Mucosa of descending colon (tissue), 3 donors: ENCODE measurements at regions not wholly inside any gene's neighbourhood (a gene's known extent, or its start where the extent isn't known, plus 50 kb on each side); places are given as distances from the start of the nearest gene placed in this dataset.

Source experiments
- ATAC-seq: fragments of 200-7000 bp; cut with Tn5 transposase; one replicate; pipeline ENCODE4 v1.9.1; 2020; ENCODE audit warnings: mild to moderate bottlenecking, moderate library complexity
- DNase-seq, 3 donors: peaks; one replicate each; pipeline ENCODE4 v3.0.0-alpha.2; 2020
- H3K36me3 ChIP-seq: fragments of 200-600 bp; one replicate; pipeline ENCODE4 v1.8.0; 2021; ENCODE audit warnings: low read depth, mild to moderate bottlenecking
- H3K4me1 ChIP-seq: fragments of 200-600 bp; one replicate; pipeline ENCODE4 v1.8.0; 2021; ENCODE audit warnings: low read depth, mild to moderate bottlenecking
- H3K4me3 ChIP-seq: fragments of 200-600 bp; one replicate; pipeline ENCODE4 v1.8.0; 2021; ENCODE audit warnings: mild to moderate bottlenecking
- H3K9me3 ChIP-seq: fragments of 200-600 bp; one replicate; pipeline ENCODE4 v1.8.0; 2021; ENCODE audit warnings: mild to moderate bottlenecking
- intact Hi-C, 2 donors: fragments of 100-400 bp; cut with DNase I in 1 of 2; cut with micrococcal nuclease in 1 of 2; formaldehyde crosslinking; loops; one replicate each; pipeline versions ENCODE4 v1.11.0 to v1.11.1; 2022; cut with DNase I, micrococcal nuclease
- TF ChIP-seq, protein P1 (sequence below): fragments of 200-600 bp; IDR thresholded peaks from one replicate; pipeline ENCODE4 v1.8.0; 2022; ENCODE audit warnings: antibody characterized with exemption, mild to moderate bottlenecking
- donor health status: DM: no; HTN: no; CAD: no; lungs with moderate emphysema.
- donor health status: DM: no; HTN: no; CAD: no.
- donor health status: DM: no; HTN: yes; CAD: no.

DNA sequence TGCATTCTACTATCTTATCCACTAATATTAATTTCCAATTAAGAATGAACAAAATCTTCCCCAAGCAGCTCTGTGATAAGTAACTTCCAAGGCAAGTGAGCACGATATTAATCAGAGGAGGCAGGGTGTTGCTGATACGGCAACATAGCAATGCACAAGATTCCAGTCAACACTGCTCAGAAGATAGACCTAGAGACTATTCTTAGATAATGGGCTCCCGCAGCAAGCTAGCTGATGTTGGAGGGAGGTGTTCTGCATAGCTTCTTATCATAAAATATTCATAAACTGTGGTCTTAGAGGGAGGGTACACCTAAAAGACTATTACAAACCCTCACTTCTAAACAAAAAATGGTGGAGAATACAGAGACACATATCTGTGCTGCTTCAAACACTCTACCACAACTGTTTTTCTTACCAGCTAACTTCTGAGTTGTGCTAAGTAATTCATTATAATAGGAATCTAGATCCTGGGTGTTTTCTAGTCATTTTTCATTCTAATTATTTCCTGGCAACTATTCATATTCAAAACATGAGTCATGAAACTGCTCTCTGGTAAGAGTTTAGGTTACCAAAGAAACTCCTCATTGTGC, 382.0 kb upstream of the SOX14 start:
- intact Hi-C loops, result no loop called here
- no peaks in the 10 kb centered on the region for H3K36me3 ChIP-seq
- peaks cover 7% of the 10 kb centered on the region for H3K9me3 ChIP-seq
- DNase-seq (no peak), ATAC-seq (no peak)
- TF ChIP-seq, protein P1, sequence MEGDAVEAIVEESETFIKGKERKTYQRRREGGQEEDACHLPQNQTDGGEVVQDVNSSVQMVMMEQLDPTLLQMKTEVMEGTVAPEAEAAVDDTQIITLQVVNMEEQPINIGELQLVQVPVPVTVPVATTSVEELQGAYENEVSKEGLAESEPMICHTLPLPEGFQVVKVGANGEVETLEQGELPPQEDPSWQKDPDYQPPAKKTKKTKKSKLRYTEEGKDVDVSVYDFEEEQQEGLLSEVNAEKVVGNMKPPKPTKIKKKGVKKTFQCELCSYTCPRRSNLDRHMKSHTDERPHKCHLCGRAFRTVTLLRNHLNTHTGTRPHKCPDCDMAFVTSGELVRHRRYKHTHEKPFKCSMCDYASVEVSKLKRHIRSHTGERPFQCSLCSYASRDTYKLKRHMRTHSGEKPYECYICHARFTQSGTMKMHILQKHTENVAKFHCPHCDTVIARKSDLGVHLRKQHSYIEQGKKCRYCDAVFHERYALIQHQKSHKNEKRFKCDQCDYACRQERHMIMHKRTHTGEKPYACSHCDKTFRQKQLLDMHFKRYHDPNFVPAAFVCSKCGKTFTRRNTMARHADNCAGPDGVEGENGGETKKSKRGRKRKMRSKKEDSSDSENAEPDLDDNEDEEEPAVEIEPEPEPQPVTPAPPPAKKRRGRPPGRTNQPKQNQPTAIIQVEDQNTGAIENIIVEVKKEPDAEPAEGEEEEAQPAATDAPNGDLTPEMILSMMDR, result no peak
- no peaks in the 10 kb centered on the region for H3K4me1 ChIP-seq
- no peak overlapping the region for H3K4me3 ChIP-seq

DNA sequence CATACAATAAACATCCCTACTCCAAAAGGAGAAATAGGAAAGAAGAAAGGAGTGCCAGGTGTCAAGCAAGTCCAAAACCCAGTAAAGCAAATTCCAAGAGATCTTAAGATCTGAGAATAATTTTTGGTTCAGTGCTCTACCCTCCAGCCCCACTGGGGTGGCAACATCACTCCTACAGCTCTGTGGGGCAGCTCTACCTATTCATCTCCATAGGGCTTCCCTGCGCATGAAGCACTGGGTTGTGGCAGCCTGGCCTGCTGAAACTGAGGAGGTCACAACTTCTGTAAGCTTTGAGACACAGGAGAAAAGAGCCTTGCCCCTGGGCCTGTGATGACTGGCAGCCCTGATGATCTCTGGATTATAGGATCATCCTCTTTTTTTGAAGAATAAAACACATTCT, 378.2 kb upstream of the SOX14 start:
- intact Hi-C loops, result no loop called here
- TF ChIP-seq, protein P1, result no peak
- no peaks in the 10 kb centered on the region for H3K36me3 ChIP-seq
- no peak for ATAC-seq
- no peak for DNase-seq
- H3K4me3 ChIP-seq, result no peak overlapping the region
- no peaks in the 10 kb centered on the region for H3K4me1 ChIP-seq
- no peaks in the 10 kb centered on the region for H3K9me3 ChIP-seq

DNA sequence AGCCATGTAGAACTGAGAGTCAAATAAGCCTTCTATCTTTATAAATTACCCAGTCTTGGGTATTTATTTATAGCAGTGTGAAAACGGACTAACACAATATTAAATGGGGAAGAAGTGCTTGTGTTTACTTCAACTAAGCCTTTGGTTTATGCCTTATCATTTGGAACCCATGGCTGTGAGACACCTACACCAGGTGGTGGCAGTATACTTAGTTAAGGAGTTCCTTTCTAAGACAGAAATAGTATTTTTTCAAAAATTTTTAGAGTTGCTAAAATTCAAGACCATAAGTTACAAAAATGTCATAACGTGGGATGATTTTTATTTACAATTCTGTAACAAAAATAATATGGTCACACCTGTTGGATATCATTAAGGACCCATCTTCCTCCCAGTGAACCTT, 354.5 kb upstream of the SOX14 start:
- H3K4me1 ChIP-seq, result no peaks in the 10 kb centered on the region
- DNase-seq (no peak), ATAC-seq (no peak)
- intact Hi-C loops, result no loop called here
- H3K4me3 ChIP-seq, result no peak overlapping the region
- H3K9me3 ChIP-seq, result no peaks in the 10 kb centered on the region
- H3K36me3 ChIP-seq, result no peaks in the 10 kb centered on the region
- TF ChIP-seq, protein P1, result no peak

DNA sequence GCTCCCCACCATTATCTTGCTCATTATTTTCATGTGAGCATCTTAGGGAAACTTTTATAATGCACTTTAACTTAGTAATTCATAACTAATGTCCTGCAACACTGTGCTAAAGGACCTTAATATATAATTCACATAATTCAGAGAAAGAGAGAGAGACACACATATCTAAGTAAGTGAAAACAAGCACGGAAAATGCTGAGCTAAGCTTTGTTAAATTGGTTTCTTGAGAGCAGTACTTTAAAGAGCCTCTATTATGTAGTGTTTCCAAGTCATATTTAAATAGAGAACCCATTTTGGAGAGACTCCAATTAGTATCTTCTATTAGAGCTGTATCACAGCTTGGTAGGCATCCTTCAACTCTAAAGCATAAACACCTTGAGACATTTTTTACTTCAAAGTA, 354.1 kb upstream of the SOX14 start:
- Histone ChIP-seq H3K9me3 (no peaks in the 10 kb centered on the region), H3K4me3 (no peak overlapping the region), H3K4me1 (no peaks in the 10 kb centered on the region), H3K36me3 (no peaks in the 10 kb centered on the region)
- ATAC-seq (no peak), DNase-seq (no peak)
- TF ChIP-seq, protein P1, result no peak
- intact Hi-C loops, result no loop called here

DNA sequence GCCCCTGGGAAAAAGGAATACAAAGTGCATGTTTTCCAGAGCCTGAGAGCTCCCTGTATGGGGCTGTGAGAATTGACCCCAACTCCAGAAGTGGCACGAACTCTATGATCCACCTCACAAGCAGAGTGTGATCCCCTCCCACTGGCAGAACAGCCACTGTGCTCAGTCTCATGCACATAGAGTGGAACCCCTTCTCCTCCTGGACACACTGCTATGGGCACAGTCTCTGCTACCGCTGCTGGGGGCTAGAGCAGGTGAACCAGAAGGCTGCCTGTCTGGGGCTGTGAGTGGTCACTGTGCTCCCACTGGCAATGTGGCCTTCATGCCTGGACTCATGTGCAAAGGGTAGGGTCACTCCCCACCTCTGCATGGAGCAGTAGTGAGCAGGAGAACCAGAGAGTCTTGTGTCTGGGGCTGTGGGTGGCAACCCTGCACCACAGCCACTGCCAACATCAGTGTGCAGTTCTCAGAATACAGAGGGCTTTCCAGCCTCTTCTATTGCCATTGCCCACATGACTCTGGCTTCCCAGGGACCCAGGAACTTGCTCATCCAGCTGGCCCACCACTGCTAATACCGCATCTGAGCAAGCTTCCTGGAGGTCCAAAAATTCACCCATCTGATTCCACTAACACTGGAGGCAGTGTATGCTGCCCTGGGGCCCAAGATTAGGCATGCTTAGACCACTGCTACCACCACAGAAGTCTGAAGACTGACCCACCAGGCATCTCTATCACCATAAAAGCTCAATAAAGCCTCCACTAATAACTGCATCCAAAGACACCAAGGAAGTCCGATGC, 343.7 kb upstream of the SOX14 start:
- intact Hi-C loops, result no loop called here
- Histone ChIP-seq H3K4me3 (no peak overlapping the region), H3K4me1 (no peaks in the 10 kb centered on the region), H3K36me3 (no peaks in the 10 kb centered on the region), H3K9me3 (peaks cover 33% of the 10 kb centered on the region)
- DNase-seq (no peak), ATAC-seq (no peak)
- TF ChIP-seq, protein P1, result no peak
